Activated naive CD4-positive, alpha-beta T cell treated with anti-CD3 and anti-CD28 coated beads for 36 hours (primary cell): ENCODE measurements at regions not wholly inside any gene's neighbourhood (a gene's known extent, or its start where the extent isn't known, plus 50 kb on each side); places are given as distances from the start of the nearest gene placed in this dataset.

Experiments used
- CTCF ChIA-PET: fragments of 350-600 bp; sonication (Branson Sonifier 250); formaldehyde crosslinking; loops from one replicate; lab custom pipeline; 2021; ENCODE audit warnings: antibody characterized with exemption; lab: Charles Lee
- DNase-seq: peaks from one replicate; pipeline ENCODE4 v3.0.0-alpha.2; 2020
- H3K27ac Mint-ChIP-seq: one replicate; pipeline ENCODE4 v1.8.0; 2021; ENCODE audit warnings: mild to moderate bottlenecking, mixed read lengths
- H3K27me3 Mint-ChIP-seq: one replicate; pipeline ENCODE4 v1.8.0; 2021; ENCODE audit warnings: low read depth, mixed read lengths
- H3K36me3 Mint-ChIP-seq: one replicate; pipeline ENCODE4 v1.8.0; 2021; ENCODE audit warnings: low read depth, mixed read lengths
- H3K4me1 Mint-ChIP-seq: one replicate; pipeline ENCODE4 v1.8.0; 2021; ENCODE audit warnings: low read depth, mixed read lengths
- H3K4me3 Mint-ChIP-seq: one replicate; pipeline ENCODE4 v1.8.0; 2021; ENCODE audit warnings: mild to moderate bottlenecking, moderate library complexity, mixed read lengths
- H3K9me3 Mint-ChIP-seq: one replicate; pipeline ENCODE4 v1.8.0; 2021; ENCODE audit warnings: mixed read lengths
- intact Hi-C: fragments of 100-400 bp; cut with micrococcal nuclease; formaldehyde crosslinking; loops from one replicate; pipeline ENCODE4 v1.15.1; 2023

GRCh38 chr3:23644099-23644498 is 161.7 kb upstream of the UBE2E1 start:
- H3K36me3 Mint-ChIP-seq: no peaks in the 10 kb centered on the region
- intact Hi-C loops: no loop called here
- CTCF ChIA-PET: no interaction called here
- no peak overlapping the region for H3K4me3 Mint-ChIP-seq
- no peaks in the 10 kb centered on the region for H3K9me3 Mint-ChIP-seq
- H3K27me3 Mint-ChIP-seq: peaks cover 1% of the 10 kb centered on the region
- no peaks in the 10 kb centered on the region for H3K4me1 Mint-ChIP-seq
- no peak overlapping the region for H3K27ac Mint-ChIP-seq
- DNase-seq: no peak

GRCh38 chr3:23644676-23645075 is 161.1 kb upstream of the UBE2E1 start:
- H3K27ac Mint-ChIP-seq: no peak overlapping the region
- no peaks in the 10 kb centered on the region for H3K36me3 Mint-ChIP-seq
- no peak for DNase-seq
- peaks cover 1% of the 10 kb centered on the region for H3K27me3 Mint-ChIP-seq
- H3K4me3 Mint-ChIP-seq: no peak overlapping the region
- intact Hi-C loops: no loop called here
- CTCF ChIA-PET: no interaction called here
- H3K4me1 Mint-ChIP-seq: no peaks in the 10 kb centered on the region
- no peaks in the 10 kb centered on the region for H3K9me3 Mint-ChIP-seq

- Mint-ChIP-seq H3K36me3 (no peaks in the 10 kb centered on the region), H3K4me1 (peaks cover 2% of the 10 kb centered on the region), H3K27me3 (peaks cover 7% of the 10 kb centered on the region), H3K4me3 (no peak overlapping the region), H3K9me3 (no peaks in the 10 kb centered on the region), H3K27ac (no peak overlapping the region)
- DNase-seq: no peak
- intact Hi-C loops: no loop called here
- CTCF ChIA-PET: no interaction called here
Observed at GRCh38 chr3:23645533-23646183, 160.1 kb upstream of the UBE2E1 start.

- Mint-ChIP-seq H3K27me3 (peaks cover 7% of the 10 kb centered on the region), H3K9me3 (no peaks in the 10 kb centered on the region), H3K4me3 (no peak overlapping the region), H3K36me3 (no peaks in the 10 kb centered on the region), H3K4me1 (peaks cover 2% of the 10 kb centered on the region), H3K27ac (no peak overlapping the region)
- CTCF ChIA-PET: no interaction called here
- intact Hi-C loops: no loop called here
- no peak for DNase-seq
Observed at GRCh38 chr3:23646184-23646920, 159.4 kb upstream of the UBE2E1 start.

DNA sequence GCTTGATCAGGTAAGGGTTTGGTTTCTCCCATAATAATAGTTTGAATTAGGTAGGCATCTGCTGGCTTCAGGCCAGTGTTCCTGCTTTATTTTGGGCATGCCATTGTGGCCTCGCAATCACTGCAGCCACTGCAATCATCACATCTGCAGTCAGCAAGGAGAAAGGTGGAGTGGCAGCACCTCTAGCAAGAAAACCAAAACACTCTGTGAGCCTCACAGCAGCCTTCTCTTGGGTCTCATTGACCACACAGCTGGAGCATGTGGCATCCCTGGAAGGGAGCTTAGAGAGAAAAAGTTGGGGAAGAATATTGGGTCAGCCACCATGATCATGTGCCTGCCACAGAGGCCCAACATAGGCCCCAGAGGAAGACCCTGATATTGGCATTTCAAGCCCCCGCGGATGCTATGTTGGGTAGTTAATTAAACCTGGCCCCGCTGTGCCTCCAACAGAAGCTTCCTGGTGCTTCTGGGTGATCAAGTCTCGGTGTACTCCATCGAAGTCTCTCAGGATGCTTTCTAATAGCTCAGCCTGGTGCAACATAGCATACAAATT is 158.0 kb upstream of the UBE2E1 start:
- no peak overlapping the region for H3K4me3 Mint-ChIP-seq
- intact Hi-C loops: no loop called here
- CTCF ChIA-PET: interaction anchor here (0.6 kb wide), 1 partner anchor 183 kb away, joined by 4 read pairs; no protein-coding TSS in a partner anchor
- no peak for DNase-seq
- no peak overlapping the region for H3K27ac Mint-ChIP-seq
- peaks cover 2% of the 10 kb centered on the region for H3K4me1 Mint-ChIP-seq
- no peaks in the 10 kb centered on the region for H3K9me3 Mint-ChIP-seq
- peaks cover 7% of the 10 kb centered on the region for H3K27me3 Mint-ChIP-seq
- no peaks in the 10 kb centered on the region for H3K36me3 Mint-ChIP-seq

DNA sequence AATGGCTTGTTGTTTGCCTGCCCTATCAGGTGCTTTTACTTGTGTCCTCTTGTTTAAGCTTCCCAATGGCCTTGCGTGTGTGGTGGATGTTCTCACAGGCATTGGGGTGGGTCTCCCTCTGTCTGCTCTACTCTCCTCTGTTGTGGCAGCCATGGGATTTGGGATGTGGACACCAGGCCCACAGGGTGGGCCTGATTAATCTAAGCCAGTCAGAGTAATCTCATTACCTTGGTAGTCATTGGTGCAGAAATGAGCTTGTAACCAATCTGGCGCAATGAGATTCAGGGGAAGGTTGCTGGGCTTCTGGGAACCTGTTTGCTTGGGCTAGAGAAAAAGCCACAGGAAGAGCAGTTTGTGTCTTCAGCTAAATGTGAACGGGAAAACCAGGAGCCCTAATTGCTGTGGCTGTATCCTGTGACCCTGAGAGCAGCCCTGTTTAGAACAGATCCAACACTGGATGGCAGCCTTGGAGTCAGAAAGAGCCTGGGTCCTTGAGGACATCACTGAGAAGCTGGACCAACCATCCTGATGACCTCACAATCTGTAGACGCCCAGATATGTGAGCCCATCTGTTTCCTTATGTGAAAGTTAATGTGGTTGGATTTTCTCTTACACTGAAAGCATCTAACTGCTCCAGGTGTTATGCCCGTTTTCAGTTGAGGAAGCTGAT is 157.3 kb upstream of the UBE2E1 start:
- Mint-ChIP-seq H3K36me3 (no peaks in the 10 kb centered on the region), H3K9me3 (no peaks in the 10 kb centered on the region), H3K4me3 (no peak overlapping the region), H3K27me3 (peaks cover 7% of the 10 kb centered on the region), H3K27ac (no peak overlapping the region), H3K4me1 (peaks cover 2% of the 10 kb centered on the region)
- CTCF ChIA-PET: interaction anchor here (0.6 to 0.9 kb wide), 2 partner anchors 31 to 183 kb away, joined by 3 to 4 read pairs; no protein-coding TSS in a partner anchor
- no peak for DNase-seq
- intact Hi-C loops: no loop called here

DNA sequence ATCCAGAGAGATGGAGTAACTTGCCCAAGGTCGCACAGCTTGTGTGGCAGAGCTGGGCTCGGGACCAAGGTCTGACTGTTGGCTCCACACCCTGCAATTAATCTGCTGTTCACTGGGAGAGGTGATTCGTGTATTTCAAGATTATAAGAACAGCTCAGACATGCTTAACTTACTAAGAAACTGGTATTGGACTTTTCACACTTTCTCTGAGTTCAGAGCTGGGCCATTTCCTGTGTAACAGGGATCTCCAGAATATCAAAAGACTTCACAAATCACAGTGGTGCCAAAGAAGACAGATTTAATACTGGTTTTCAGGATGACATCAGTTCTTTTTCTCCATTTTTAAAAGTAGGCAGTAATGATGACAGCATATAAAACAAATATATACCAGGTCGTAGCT is 156.8 kb upstream of the UBE2E1 start:
- H3K4me1 Mint-ChIP-seq: peaks cover 7% of the 10 kb centered on the region
- H3K4me3 Mint-ChIP-seq: no peak overlapping the region
- intact Hi-C loops: no loop called here
- CTCF ChIA-PET: interaction anchor here (0.9 kb wide), 1 partner anchor 30 kb away, joined by 3 read pairs; no protein-coding TSS in a partner anchor
- no peak for DNase-seq
- peaks cover 7% of the 10 kb centered on the region for H3K27me3 Mint-ChIP-seq
- H3K27ac Mint-ChIP-seq: no peak overlapping the region
- no peaks in the 10 kb centered on the region for H3K9me3 Mint-ChIP-seq
- no peaks in the 10 kb centered on the region for H3K36me3 Mint-ChIP-seq

DNA sequence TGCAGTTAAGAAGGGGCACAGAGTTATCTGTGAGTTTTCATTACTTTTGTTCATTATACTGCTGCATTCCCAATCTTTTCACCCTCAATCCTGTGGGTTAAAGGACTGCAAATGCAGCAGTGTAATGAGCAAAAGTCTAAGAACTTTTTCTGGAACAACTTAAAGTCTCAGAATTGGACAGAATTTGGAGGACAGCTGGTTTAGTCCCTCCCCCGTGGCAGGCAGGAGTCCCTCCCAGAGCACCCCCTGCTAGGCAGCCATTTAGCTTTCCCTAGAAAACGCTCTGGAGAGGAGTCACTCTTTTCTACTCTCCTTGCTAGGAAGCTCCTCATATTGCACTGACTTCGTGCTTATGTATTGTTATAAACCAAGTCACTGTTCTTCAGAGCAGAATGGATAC is 156.3 kb upstream of the UBE2E1 start:
- H3K27me3 Mint-ChIP-seq: peaks cover 7% of the 10 kb centered on the region
- DNase-seq: no peak
- intact Hi-C loops: no loop called here
- no peaks in the 10 kb centered on the region for H3K9me3 Mint-ChIP-seq
- no peak overlapping the region for H3K4me3 Mint-ChIP-seq
- no peaks in the 10 kb centered on the region for H3K36me3 Mint-ChIP-seq
- H3K27ac Mint-ChIP-seq: no peak overlapping the region
- CTCF ChIA-PET: interaction anchor here (0.9 kb wide), 1 partner anchor 30 kb away, joined by 3 read pairs; no protein-coding TSS in a partner anchor
- H3K4me1 Mint-ChIP-seq: peaks cover 7% of the 10 kb centered on the region

- CTCF ChIA-PET: no interaction called here
Observed at GRCh38 chr3:23650371-23651140, 155.2 kb upstream of the UBE2E1 start.

DNA sequence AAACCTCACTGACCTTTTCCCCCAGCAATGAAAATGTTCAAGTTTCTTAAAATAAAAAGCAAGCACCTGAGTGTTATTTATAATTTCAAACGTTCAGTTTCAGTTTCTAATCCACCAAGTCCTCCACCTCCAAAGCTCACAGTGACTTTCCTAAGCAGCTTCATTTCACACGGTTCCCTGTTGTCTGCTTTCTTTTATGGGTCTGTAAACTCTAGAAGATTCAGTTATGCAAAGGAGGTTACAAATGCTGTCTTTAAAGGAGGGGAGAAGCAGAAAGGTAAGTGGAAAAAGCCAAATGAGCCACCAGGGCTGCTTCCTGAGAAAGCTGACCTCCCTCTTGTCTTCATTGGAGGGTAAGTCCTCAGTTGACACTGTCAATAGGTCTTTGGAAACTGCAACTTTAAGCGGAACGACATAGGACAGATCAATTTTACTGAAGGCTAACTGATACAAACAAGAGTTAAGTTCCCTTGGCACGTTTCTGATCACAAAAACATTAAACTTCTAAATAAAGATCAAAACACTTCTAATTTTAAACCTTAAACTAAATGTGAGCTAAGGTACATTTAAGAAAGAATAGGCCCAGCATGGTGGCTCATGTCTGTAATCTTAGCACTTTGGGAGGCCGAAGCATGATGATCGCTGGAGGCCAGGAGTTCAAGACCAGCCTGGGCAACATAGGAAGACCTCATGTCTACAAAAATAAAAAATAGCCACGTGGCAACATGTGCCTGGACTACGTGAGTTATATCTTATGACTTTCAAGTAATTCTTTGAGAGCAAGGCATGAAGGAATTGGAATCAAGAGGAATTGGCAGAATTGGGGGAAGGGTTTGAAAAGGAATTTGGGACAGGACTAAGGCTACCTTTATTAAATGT is 151.9 kb upstream of the UBE2E1 start:
- H3K36me3 Mint-ChIP-seq: no peaks in the 10 kb centered on the region
- intact Hi-C loops: no loop called here
- H3K9me3 Mint-ChIP-seq: peaks cover 6% of the 10 kb centered on the region
- peaks cover 7% of the 10 kb centered on the region for H3K4me1 Mint-ChIP-seq
- no peak for DNase-seq
- no peak overlapping the region for H3K27ac Mint-ChIP-seq
- H3K27me3 Mint-ChIP-seq: peaks cover 5% of the 10 kb centered on the region
- CTCF ChIA-PET: interaction anchor here (0.6 kb wide), 1 partner anchor 119 kb away, joined by 3 read pairs; no protein-coding TSS in a partner anchor
- H3K4me3 Mint-ChIP-seq: no peak overlapping the region

More at GRCh38 chr3:23650371-23651140, 155.2 kb upstream of the UBE2E1 start:
- H3K4me3 Mint-ChIP-seq: no peak overlapping the region
- intact Hi-C loops: no loop called here
- no peak for DNase-seq
- H3K9me3 Mint-ChIP-seq: peaks cover under 1% of the 10 kb centered on the region
- H3K27ac Mint-ChIP-seq: no peak overlapping the region
- peaks cover 7% of the 10 kb centered on the region for H3K4me1 Mint-ChIP-seq
- H3K27me3 Mint-ChIP-seq: peaks cover 7% of the 10 kb centered on the region
- no peaks in the 10 kb centered on the region for H3K36me3 Mint-ChIP-seq

- H3K4me1 Mint-ChIP-seq: peaks cover 7% of the 10 kb centered on the region
- intact Hi-C loops: no loop called here
- H3K36me3 Mint-ChIP-seq: no peaks in the 10 kb centered on the region
- no peak overlapping the region for H3K27ac Mint-ChIP-seq
- peaks cover 6% of the 10 kb centered on the region for H3K9me3 Mint-ChIP-seq
- DNase-seq: no peak
- H3K4me3 Mint-ChIP-seq: no peak overlapping the region
- CTCF ChIA-PET: interaction anchor here (1.1 kb wide), 1 partner anchor 134 kb away, joined by 3 read pairs; no protein-coding TSS in a partner anchor
- peaks cover 5% of the 10 kb centered on the region for H3K27me3 Mint-ChIP-seq
Observed at GRCh38 chr3:23654571-23654970, 151.2 kb upstream of the UBE2E1 start.
